GM12892 (cell line): ENCODE measurements at regions not wholly inside any gene's neighbourhood (a gene's known extent, or its start where the extent isn't known, plus 50 kb on each side); places are given as distances from the start of the nearest gene placed in this dataset.

Source experiments
- POLR2A ChIP-seq: IDR thresholded peaks from 2 replicates; pipeline ENCODE4 v1.6.1; 2011; ENCODE audit warnings: low read depth, low read length, control low read depth
- POLR2AphosphoS5 ChIP-seq: IDR thresholded peaks from 2 replicates; pipeline ENCODE4 v1.6.1; 2011; ENCODE audit warnings: low read depth, low read length, control low read depth
- TAF1 ChIP-seq: IDR thresholded peaks from 2 replicates; pipeline ENCODE4 v1.6.1; 2011; ENCODE audit warnings: low read depth, mild to moderate bottlenecking, control low read depth, low read length, borderline replicate concordance

DNA sequence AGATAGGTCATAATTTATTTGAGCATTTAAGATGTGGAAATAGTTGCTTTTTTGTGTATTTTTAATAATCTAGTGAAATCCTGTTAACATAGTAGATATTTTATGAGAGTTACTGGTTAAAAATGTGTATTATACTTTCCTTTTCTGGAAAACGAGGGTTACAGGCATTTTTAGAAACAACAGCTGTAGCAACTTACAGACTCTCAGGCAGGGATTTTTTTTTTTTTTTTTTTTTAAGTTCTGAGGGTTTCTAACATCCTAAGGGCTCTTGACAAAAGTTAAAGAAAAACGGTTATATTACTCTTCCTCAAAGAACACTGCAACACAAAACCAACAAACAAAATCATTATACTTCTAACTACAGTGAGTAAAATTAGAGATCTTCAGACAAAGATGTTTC lies 205.9 kb downstream of the ACKR3 start:
- no peak for TF ChIP-seq POLR2A
- TF ChIP-seq POLR2AphosphoS5: no peak
- TF ChIP-seq TAF1: no peak
